Ectodermal cell (in vitro differentiated cells): ENCODE measurements at regions not wholly inside any gene's neighbourhood (a gene's known extent, or its start where the extent isn't known, plus 50 kb on each side); places are given as distances from the start of the nearest gene placed in this dataset.

ENCODE experiments used
- H3K27ac ChIP-seq: 2 replicates; pipeline ENCODE4 v1.7.0; 2013; ENCODE audit warnings: mild to moderate bottlenecking, low read depth, low read length; ENCODE audit not compliant: insufficient read depth, poor library complexity, severe bottlenecking
- H3K27me3 ChIP-seq: 2 replicates; pipeline ENCODE4 v1.7.0; 2013; ENCODE audit warnings: mild to moderate bottlenecking, low read length; ENCODE audit not compliant: insufficient read depth, control insufficient read depth, poor library complexity, severe bottlenecking
- H3K36me3 ChIP-seq: one replicate; pipeline ENCODE4 v1.7.0; 2013; ENCODE audit warnings: low read length; ENCODE audit not compliant: control insufficient read depth, insufficient read depth
- H3K4me1 ChIP-seq: one replicate; pipeline ENCODE4 v1.7.0; 2013; ENCODE audit warnings: low read length; ENCODE audit not compliant: control insufficient read depth, insufficient read depth
- H3K4me3 ChIP-seq: 2 replicates; pipeline ENCODE4 v1.7.0; 2013; ENCODE audit warnings: low read depth, low read length, control low read depth; ENCODE audit not compliant: insufficient read depth
- H3K9me3 ChIP-seq: 2 replicates; pipeline ENCODE4 v1.7.0; 2013; ENCODE audit warnings: mild to moderate bottlenecking, low read length, moderate library complexity; ENCODE audit not compliant: control insufficient read depth
- WGBS, 2 experiments: methylation state at CpG; one replicate each; pipeline ENCODE4 v1.1.7; 2013; ENCODE audit warnings: missing lambda C conversion rate in 2 of 2; 5-methylcytosine and 5-hydroxymethylcytosine counted together

DNA sequence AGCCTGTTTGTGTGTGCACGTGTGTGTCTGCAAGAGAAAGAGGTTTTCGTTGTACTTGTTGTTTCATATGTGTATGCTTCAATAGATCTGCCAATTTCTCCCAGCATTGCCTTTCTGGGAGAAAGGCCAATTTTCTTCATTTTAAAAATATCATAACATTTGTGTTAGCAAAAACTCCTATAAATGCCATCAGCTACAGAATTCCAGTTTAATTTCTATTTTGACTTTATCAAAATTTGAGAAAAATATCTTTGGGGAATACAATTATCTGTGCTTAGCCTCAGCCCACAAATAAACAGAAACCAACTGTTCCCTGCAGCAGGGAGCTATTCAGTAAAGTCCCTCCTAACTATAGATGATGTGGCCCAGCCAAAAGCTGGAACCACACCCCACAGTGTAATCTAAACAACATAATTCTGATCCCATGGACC is 68.3 kb upstream of the MGMT start:
- no peaks in the 10 kb centered on the region for H3K4me1 ChIP-seq
- no peak overlapping the region for H3K27ac ChIP-seq
- 79 to 100% methylated on average over 2 of the region's 2 CpGs for WGBS, 2 experiments
- H3K27me3 ChIP-seq: no peaks in the 10 kb centered on the region
- no peak overlapping the region for H3K4me3 ChIP-seq
- H3K9me3 ChIP-seq: no peaks in the 10 kb centered on the region
- H3K36me3 ChIP-seq: no peaks in the 10 kb centered on the region

DNA sequence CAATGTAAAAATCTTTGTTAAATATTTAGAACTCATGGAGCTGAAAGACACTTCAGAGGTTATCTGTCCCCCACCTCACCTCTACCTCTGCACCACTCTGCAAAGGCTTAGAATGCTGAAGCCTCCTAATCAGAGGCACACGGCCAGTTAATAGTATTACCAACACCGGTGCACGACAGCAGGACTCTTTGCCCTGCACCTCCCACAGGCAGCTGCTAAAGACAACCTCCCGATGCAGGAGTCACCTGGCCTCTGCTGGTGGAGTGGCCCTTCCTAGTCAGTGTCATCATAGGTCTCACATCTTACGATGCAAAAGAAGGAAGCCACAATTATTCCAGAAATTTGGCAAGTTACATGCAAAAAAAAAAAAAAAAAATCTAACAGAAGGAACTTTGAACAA is 66.6 kb upstream of the MGMT start:
- no peaks in the 10 kb centered on the region for H3K27me3 ChIP-seq
- H3K4me1 ChIP-seq: no peaks in the 10 kb centered on the region
- WGBS, 2 experiments: 72 to 76% methylated on average over 5 of the region's 5 CpGs
- no peak overlapping the region for H3K27ac ChIP-seq
- no peaks in the 10 kb centered on the region for H3K9me3 ChIP-seq
- no peak overlapping the region for H3K4me3 ChIP-seq
- no peaks in the 10 kb centered on the region for H3K36me3 ChIP-seq

DNA sequence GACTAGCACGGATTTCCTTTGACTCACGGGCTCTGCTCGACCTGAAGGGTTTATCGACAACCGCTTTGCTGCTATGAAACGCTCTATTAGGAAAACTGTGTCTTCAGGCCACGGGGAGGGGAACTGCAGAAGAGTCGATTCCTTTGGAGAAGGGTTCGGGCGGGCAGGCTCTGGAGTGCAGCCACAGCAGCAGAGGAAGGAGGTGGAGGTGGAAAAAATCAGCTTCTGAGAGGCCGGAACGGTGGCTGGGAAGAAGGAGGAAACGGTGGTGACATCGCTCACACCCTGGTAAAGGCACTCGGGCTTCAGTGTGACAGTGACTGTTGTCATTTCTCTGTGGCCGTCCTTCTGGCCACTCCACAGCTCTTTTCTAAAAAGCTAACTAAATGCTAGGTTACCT is 64.6 kb upstream of the MGMT start:
- H3K9me3 ChIP-seq: no peaks in the 10 kb centered on the region
- H3K4me1 ChIP-seq: no peaks in the 10 kb centered on the region
- H3K27ac ChIP-seq: no peak overlapping the region
- H3K4me3 ChIP-seq: no peak overlapping the region
- no peaks in the 10 kb centered on the region for H3K27me3 ChIP-seq
- WGBS, 2 experiments: 93% methylated on average over 16 of the region's 16 CpGs
- H3K36me3 ChIP-seq: no peaks in the 10 kb centered on the region

DNA sequence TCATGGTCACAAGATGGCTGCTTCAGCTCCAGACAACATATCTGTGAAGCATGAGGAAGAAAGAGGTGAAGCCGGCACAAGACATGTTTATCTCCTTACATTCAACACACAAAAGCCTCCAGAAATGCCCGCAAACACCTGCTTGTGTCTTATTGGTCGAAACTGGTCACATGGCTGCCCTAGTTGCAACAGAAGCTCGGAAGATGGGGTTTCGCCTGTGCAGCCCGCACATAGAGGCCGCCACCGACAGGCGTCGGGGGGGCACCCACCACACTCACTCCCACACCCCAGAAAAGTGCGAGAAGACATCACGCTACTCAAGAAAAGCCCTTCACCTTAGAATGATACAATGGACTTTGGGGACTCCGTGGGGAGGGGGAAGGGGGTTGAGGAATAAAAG is 63.0 kb upstream of the MGMT start:
- Histone ChIP-seq H3K4me3 (no peak overlapping the region), H3K27me3 (no peaks in the 10 kb centered on the region), H3K36me3 (no peaks in the 10 kb centered on the region), H3K4me1 (no peaks in the 10 kb centered on the region), H3K9me3 (no peaks in the 10 kb centered on the region), H3K27ac (no peak overlapping the region)
- 90 to 96% methylated on average over 12 to 13 of the region's 13 CpGs for WGBS, 2 experiments

DNA sequence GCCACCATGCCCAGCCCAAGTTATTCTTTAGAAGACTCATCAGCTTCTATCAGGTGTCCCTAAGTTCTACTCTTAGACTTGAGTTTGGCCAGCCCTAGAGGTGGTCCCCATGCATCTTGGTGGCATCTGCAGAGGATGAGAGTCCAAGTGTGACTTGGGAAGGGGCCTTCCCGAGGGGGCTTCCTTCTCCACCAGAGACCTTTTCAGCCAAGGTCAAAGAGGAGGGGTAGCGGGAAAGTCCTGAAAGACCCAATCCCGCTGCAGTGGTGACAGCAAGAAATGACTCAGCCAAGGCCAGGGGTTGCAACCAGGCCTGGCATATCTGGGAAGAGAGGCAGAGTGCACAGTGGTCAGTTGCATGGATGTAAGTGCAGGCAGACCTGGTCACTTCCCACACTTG is 61.7 kb upstream of the MGMT start:
- Histone ChIP-seq H3K4me3 (no peak overlapping the region), H3K27ac (no peak overlapping the region), H3K36me3 (no peaks in the 10 kb centered on the region), H3K9me3 (no peaks in the 10 kb centered on the region), H3K27me3 (no peaks in the 10 kb centered on the region), H3K4me1 (no peaks in the 10 kb centered on the region)
- WGBS, 2 experiments: 95 to 96% methylated on average over 3 of the region's 3 CpGs

DNA sequence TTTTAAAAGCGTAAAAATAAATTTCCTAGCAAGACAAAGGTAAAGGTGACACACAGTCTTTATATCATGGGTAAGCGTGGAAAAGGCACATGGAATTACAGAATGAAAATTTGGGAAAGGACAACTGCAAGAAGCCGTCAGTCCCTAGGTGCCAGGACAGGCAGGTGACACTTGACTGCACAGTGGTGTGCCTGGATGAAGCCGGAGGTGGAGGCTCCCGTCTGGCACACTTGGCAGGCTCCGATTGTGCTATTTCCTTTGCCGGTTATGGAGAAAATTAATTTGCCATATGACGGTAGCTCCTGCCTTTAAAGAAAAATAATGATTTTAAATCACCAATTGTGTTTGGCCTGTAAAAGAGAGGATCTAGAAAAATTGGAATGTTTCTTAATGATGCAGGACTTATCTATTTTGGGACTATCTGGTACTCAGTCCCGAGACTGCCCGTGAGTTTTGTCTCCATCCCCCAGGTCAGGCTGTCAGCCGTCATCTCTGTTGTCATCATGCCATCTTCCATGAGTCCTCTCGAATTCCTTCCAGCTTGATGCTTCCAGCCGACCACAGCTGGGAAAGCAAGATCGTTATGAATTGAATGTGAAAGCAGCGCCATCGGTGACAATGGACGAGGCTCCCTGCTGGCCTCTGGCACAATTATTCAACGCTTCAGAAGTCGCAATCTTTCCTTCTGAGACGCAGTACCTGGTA is 56.2 kb upstream of the MGMT start:
- no peak overlapping the region for H3K4me3 ChIP-seq
- H3K36me3 ChIP-seq: no peaks in the 10 kb centered on the region
- no peak overlapping the region for H3K27ac ChIP-seq
- H3K4me1 ChIP-seq: no peaks in the 10 kb centered on the region
- no peaks in the 10 kb centered on the region for H3K27me3 ChIP-seq
- WGBS, 2 experiments: 83 to 84% methylated on average over 20 of the region's 20 CpGs
- no peaks in the 10 kb centered on the region for H3K9me3 ChIP-seq

DNA sequence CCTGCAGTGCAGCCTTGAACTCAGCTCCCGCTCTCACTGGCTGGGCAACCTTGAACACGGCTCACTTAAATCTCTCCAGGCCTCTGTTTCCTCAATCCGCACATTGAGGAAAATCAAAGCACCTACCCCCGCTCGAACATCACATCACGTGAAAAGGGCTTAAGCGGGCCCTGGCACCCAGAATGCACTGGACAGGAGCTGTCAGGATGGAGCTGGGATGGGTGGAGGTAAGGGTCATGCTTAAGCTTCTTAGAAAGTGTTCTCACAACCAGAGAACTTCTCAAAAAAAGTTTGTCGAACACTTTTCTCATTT is 55.7 kb upstream of the MGMT start:
- no peaks in the 10 kb centered on the region for H3K36me3 ChIP-seq
- no peaks in the 10 kb centered on the region for H3K27me3 ChIP-seq
- no peaks in the 10 kb centered on the region for H3K4me1 ChIP-seq
- H3K27ac ChIP-seq: no peak overlapping the region
- H3K4me3 ChIP-seq: no peak overlapping the region
- H3K9me3 ChIP-seq: no peaks in the 10 kb centered on the region
- 93 to 94% methylated on average over 8 of the region's 8 CpGs for WGBS, 2 experiments

DNA sequence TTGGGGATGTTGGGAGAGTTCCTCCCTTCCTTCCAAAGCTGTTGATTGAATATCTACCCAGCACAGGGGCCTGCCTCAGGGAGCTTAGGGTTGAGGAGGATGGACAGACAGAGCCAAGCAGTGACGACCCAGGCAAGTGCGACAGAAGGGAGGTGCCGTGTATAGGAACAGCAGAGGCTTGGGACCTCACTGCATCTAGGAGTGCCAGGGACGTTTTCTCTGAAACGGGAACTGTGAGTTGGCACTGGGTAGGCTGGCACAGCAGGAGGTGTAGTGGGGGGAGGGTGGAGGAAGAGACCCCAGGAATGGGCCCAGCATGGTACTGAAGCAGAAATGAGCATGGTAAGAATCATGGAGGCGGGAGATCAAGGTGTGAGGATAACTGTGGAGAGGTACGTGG is 55.3 kb upstream of the MGMT start:
- Histone ChIP-seq H3K9me3 (no peaks in the 10 kb centered on the region), H3K27ac (no peak overlapping the region), H3K36me3 (no peaks in the 10 kb centered on the region), H3K4me1 (no peaks in the 10 kb centered on the region), H3K4me3 (no peak overlapping the region), H3K27me3 (no peaks in the 10 kb centered on the region)
- WGBS, 2 experiments: 79% methylated on average over 7 of the region's 7 CpGs

DNA sequence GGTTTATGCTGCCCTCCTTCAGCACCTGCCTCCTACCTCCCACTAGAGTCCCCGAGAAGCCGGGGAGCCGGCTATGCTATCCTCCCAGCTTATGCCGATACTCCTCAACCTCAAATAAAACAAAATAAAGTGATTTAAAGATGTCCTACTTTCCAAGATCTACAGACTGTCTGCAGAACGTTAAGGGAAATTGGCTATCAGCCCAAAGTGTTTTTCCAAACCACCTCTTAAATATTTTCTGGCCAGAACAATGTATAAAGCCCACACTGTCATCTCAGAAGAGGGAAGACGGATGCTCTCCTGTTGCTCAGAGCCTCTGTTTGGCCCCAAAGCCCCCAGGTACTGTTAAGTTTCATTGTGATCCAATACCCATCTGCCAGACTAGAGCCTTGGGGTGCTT is 54.0 kb upstream of the MGMT start:
- Histone ChIP-seq H3K36me3 (no peaks in the 10 kb centered on the region), H3K9me3 (no peaks in the 10 kb centered on the region), H3K4me1 (no peaks in the 10 kb centered on the region), H3K27ac (no peak overlapping the region), H3K4me3 (no peak overlapping the region), H3K27me3 (no peaks in the 10 kb centered on the region)
- 92 to 93% methylated on average over 6 of the region's 6 CpGs for WGBS, 2 experiments

DNA sequence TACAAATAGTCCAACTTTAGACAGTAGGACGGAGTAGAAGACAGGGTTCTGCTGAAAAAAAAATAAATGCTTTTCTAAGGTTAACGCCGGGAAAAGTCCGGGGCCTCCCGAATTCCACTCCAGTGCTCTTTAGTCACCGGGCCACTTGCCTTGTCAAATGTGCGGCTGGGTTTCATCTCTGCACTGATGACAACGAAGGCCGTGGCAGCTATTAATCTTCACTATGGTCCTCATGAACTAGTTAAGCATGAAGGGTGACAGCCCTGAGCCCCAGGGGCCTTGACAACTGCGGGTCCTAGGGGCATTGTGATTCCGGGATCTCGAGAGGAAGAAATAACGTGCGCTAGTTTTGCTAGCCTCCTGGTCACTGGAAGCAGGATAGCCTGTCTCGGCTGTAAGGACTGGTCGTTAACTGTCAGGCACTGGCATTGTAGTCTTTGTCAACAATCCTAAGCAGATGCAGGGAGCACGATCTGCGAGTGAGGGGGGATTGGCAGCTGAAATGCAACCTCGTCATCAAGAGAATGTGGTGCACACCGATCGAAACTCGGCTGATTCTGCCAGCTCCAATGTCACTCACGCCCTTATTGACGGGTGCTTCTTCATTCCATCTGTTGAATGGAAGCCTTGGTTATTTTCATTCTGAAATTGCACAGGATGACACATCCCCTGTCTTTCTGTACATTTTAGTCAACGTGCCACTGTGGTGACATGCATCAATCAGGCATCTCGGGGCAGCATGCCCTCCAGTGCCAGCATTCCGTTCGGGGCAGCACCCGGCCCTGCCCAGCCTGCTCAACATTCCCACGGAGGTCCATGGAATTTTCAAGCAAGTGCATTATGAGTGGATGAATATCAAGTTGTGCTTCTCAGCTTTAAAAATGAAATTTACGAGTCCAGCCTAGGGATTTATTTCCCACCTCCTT is 51.6 kb upstream of the MGMT start:
- H3K9me3 ChIP-seq: no peaks in the 10 kb centered on the region
- H3K27me3 ChIP-seq: no peaks in the 10 kb centered on the region
- no peak overlapping the region for H3K27ac ChIP-seq
- no peak overlapping the region for H3K4me3 ChIP-seq
- 93% methylated on average over 31 of the region's 31 CpGs for WGBS, 2 experiments
- no peaks in the 10 kb centered on the region for H3K36me3 ChIP-seq
- H3K4me1 ChIP-seq: no peaks in the 10 kb centered on the region
